ENCODE measurements at regions not wholly inside any gene's neighbourhood (a gene's known extent, or its start where the extent isn't known, plus 50 kb on each side); places are given as distances from the start of the nearest gene placed in this dataset.

DNA sequence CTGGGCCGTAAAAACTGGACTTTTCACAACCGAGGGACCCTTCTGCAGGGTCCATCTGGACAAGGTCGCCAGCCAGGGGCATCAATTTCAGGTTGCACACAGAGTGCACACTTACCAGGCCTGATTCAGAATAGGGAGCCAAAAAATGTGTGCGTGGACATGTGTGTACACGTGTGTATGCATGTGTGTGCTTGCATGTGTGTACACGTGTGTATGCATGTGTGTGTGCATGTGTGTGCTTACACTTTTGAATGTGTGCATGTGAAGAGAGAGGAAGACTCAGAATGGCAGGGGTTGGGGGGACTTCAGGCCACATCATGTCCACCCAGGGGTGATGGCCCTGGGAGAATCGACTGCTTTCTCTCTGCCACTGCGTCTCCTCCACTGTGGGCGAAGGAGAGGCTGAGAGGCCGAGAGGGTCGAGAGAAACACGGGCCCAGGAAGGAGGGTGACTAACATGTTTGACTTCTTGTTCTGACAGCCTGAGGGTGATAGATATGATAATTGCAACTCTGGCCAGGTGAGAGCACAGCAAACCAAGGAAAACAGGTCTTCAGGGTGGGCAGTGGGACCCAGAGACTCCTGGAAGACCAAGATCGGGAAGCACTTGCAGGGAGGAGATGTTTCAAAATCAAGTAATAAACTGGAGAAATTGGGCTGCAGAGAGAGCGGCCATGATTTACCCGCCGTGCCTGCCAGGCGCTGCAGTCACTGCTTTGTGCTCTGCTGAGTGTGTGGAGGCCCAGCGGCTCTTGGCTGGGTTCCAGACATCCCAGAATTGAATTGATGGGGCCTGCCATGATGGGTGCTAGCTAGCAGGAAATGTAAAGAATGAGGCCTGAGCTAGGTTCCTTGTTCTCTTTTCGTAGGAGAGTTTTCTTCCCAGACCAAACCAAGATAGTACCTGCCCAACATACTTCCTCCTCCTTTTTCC lies 310.8 kb downstream of the QKI start:
- no peak for DNase-seq
- no peak overlapping the region for H2BK5ac ChIP-seq (ENCODE audit: insufficient read length, low read length)
- no peak overlapping the region for H2AFZ ChIP-seq (ENCODE audit: low read length)
- Mint-ChIP-seq H3K9me3 (no peaks in the 10 kb centered on the region), H3K4me3 (no peak overlapping the region), H3K36me3 (ENCODE audit: insufficient read depth in 1 of 3, low read depth in 3 of 3) (no peaks in the 10 kb centered on the region), H3K4me1 (peaks cover 0 to 9% of the 10 kb centered on the region in 2 experiments; a peak in 1 of 4 replicates), H3K27me3 (ENCODE audit: low read depth) (no peaks in the 10 kb centered on the region), H3K27ac (no peak overlapping the region; a peak in 1 of 7 replicates)
- H4K20me1 ChIP-seq (ENCODE audit: control insufficient read depth, insufficient read depth, insufficient read length), result no peaks in the 10 kb centered on the region
- no peak overlapping the region for H4K91ac ChIP-seq (ENCODE audit: insufficient read length, low read depth, low read length)
- no peak overlapping the region for H4K8ac ChIP-seq (replicated peaks; ENCODE audit: insufficient read length, low read depth, low read length)
- no peak overlapping the region for H3K4ac ChIP-seq (ENCODE audit: low read depth, low read length)
- H3K14ac ChIP-seq (ENCODE audit: insufficient read depth, low read length), result no peak overlapping the region
- no peaks in the 10 kb centered on the region for H3K23me2 ChIP-seq (ENCODE audit: insufficient read length, low read depth, low read length, poor library complexity, severe bottlenecking)
- no peak overlapping the region for H3K56ac ChIP-seq (ENCODE audit: insufficient read length, low read depth, low read length)
- H3K27me3 ChIP-seq (ENCODE audit: insufficient read depth, low read length), result no peaks in the 10 kb centered on the region
- TF ChIP-seq, protein P1, sequence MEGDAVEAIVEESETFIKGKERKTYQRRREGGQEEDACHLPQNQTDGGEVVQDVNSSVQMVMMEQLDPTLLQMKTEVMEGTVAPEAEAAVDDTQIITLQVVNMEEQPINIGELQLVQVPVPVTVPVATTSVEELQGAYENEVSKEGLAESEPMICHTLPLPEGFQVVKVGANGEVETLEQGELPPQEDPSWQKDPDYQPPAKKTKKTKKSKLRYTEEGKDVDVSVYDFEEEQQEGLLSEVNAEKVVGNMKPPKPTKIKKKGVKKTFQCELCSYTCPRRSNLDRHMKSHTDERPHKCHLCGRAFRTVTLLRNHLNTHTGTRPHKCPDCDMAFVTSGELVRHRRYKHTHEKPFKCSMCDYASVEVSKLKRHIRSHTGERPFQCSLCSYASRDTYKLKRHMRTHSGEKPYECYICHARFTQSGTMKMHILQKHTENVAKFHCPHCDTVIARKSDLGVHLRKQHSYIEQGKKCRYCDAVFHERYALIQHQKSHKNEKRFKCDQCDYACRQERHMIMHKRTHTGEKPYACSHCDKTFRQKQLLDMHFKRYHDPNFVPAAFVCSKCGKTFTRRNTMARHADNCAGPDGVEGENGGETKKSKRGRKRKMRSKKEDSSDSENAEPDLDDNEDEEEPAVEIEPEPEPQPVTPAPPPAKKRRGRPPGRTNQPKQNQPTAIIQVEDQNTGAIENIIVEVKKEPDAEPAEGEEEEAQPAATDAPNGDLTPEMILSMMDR (conservative IDR thresholded peaks at IDR 0.05), result no peak
- H3K4me2 ChIP-seq (ENCODE audit: insufficient read depth, insufficient read length, low read length), result no peak overlapping the region
- H3K9me3 ChIP-seq (ENCODE audit: control insufficient read depth, low read depth, low read length), result no peaks in the 10 kb centered on the region
- no peaks in the 10 kb centered on the region for H3K79me2 ChIP-seq (ENCODE audit: insufficient read depth, low read length)
- no peak overlapping the region for H3T11ph ChIP-seq (ENCODE audit: low read length)
- no peaks in the 10 kb centered on the region for H3K4me1 ChIP-seq (ENCODE audit: insufficient read depth, low read length)
- no peak overlapping the region for H4K5ac ChIP-seq (ENCODE audit: insufficient read length, low read depth, low read length)
- H3K27ac ChIP-seq (ENCODE audit: insufficient read length, low read depth, low read length), result no peak overlapping the region
- H2AK5ac ChIP-seq (ENCODE audit: insufficient read length, low read length), result no peak overlapping the region
- no peak overlapping the region for H2BK15ac ChIP-seq (ENCODE audit: low read depth, low read length)
- H3K18ac ChIP-seq (ENCODE audit: insufficient read length, low read depth, low read length), result no peak overlapping the region
- WGBS (ENCODE audit: extremely low coverage, insufficient read length, low lambda C conversion rate), result no CpG with 5 or more reads among the region's 19 CpGs
- no peak overlapping the region for H3K9ac ChIP-seq (ENCODE audit: extremely low read depth, insufficient read length, low read length)
- H2BK20ac ChIP-seq (ENCODE audit: low read depth, low read length, poor library complexity, severe bottlenecking), result no peak overlapping the region
- no peak overlapping the region for H2BK12ac ChIP-seq (ENCODE audit: insufficient read length, low read depth, low read length)
- no peak overlapping the region for H2BK120ac ChIP-seq (ENCODE audit: low read depth, low read length, poor library complexity, severe bottlenecking)
- H3K79me1 ChIP-seq (ENCODE audit: insufficient read depth, low read depth, low read length, poor library complexity, severe bottlenecking), result no peaks in the 10 kb centered on the region
- no peak overlapping the region for H3K23ac ChIP-seq (ENCODE audit: insufficient read length, low read depth, low read length)

Data from H9 (cell line).